WTC11 (cell line): ENCODE measurements at regions not wholly inside any gene's neighbourhood (a gene's known extent, or its start where the extent isn't known, plus 50 kb on each side); places are given as distances from the start of the nearest gene placed in this dataset.

ENCODE experiments used
- ATAC-seq: fragments of 200-7000 bp; cut with Tn5 transposase; 2 replicates; pipeline ENCODE4 v1.10.0; 2021; ENCODE audit warnings: mild to moderate bottlenecking, moderate library complexity
- CTCF ChIA-PET: fragments of 300-600 bp; sonication (Branson Sonifier 250); formaldehyde crosslinking; loops from one replicate; lab custom pipeline; 2021; ENCODE audit warnings: antibody characterized with exemption; lab: Charles Lee
- POLR2A ChIA-PET: fragments of 350-600 bp; sonication (Branson Sonifier 250); formaldehyde crosslinking; loops from one replicate; lab custom pipeline; 2021; ENCODE audit warnings: antibody characterized with exemption; lab: Charles Lee
- DNase-seq: peaks from one replicate; pipeline ENCODE4 v3.0.0; 2021; ENCODE audit warnings: low spot score
- H3K27ac Mint-ChIP-seq: 2 replicates; pipeline ENCODE4 v1.8.0; 2021; ENCODE audit warnings: mixed read lengths
- H3K27me3 Mint-ChIP-seq: 2 replicates; pipeline ENCODE4 v1.8.0; 2021; ENCODE audit warnings: low read depth, mild to moderate bottlenecking, moderate library complexity, mixed read lengths
- H3K36me3 Mint-ChIP-seq: 2 replicates; pipeline ENCODE4 v1.8.0; 2021; ENCODE audit warnings: mixed read lengths
- H3K4me1 Mint-ChIP-seq: 2 replicates; pipeline ENCODE4 v1.8.0; 2022; ENCODE audit warnings: mixed read lengths
- H3K4me3 Mint-ChIP-seq: 2 replicates; pipeline ENCODE4 v1.8.0; 2021; ENCODE audit warnings: mild to moderate bottlenecking, moderate library complexity, mixed read lengths
- H3K9me3 Mint-ChIP-seq: 2 replicates; pipeline ENCODE4 v1.8.0; 2021; ENCODE audit warnings: mixed read lengths
- ATF1 ChIP-seq: sonication (generic); formaldehyde crosslinking; IDR thresholded peaks from 2 replicates; pipeline ENCODE4 v1.8.1; 2023; ENCODE audit warnings: mild to moderate bottlenecking, moderate library complexity, missing genetic modification reagents
- CDX4 ChIP-seq: fragments of 250-450 bp; sonication (Bioruptor Pico); IDR thresholded peaks from 2 replicates; pipeline ENCODE4 v1.9.0; 2021; ENCODE audit warnings: moderate library complexity, mild to moderate bottlenecking, inconsistent platforms, borderline replicate concordance
- CREM ChIP-seq: sonication (generic); formaldehyde crosslinking; IDR thresholded peaks from 2 replicates; pipeline ENCODE4 v1.8.1; 2022; ENCODE audit warnings: mild to moderate bottlenecking, missing genetic modification reagents, moderate library complexity
- ESRRA ChIP-seq: sonication (generic); formaldehyde crosslinking; IDR thresholded peaks from 2 replicates; pipeline ENCODE4 v1.8.1; 2022; ENCODE audit warnings: mild to moderate bottlenecking, missing genetic modification reagents, borderline replicate concordance
- ETV6 ChIP-seq: sonication (generic); formaldehyde crosslinking; IDR thresholded peaks from 2 replicates; pipeline ENCODE4 v1.8.1; 2022; ENCODE audit warnings: mild to moderate bottlenecking, missing genetic modification reagents
- IRF2 ChIP-seq: sonication (generic); formaldehyde crosslinking; IDR thresholded peaks from 2 replicates; pipeline ENCODE4 v1.8.0; 2022; ENCODE audit warnings: low read depth, missing genetic modification reagents, borderline replicate concordance
- SMAD4 ChIP-seq: sonication (generic); formaldehyde crosslinking; IDR thresholded peaks from 2 replicates; pipeline ENCODE4 v1.8.0; 2022; ENCODE audit warnings: mild to moderate bottlenecking, missing genetic modification reagents
- SOX15 ChIP-seq: fragments of 250-450 bp; sonication (Bioruptor Pico); IDR thresholded peaks from 2 replicates; pipeline ENCODE4 v1.9.0; 2021; ENCODE audit warnings: mild to moderate bottlenecking
- TEAD1 ChIP-seq: sonication (generic); formaldehyde crosslinking; IDR thresholded peaks from 2 replicates; pipeline ENCODE4 v1.8.0; 2022; ENCODE audit warnings: mild to moderate bottlenecking, missing genetic modification reagents
- TP53 ChIP-seq: sonication (generic); formaldehyde crosslinking; IDR thresholded peaks from 2 replicates; pipeline ENCODE4 v1.8.1; 2023; ENCODE audit warnings: mild to moderate bottlenecking, missing genetic modification reagents
- ZNF121 ChIP-seq: sonication (generic); formaldehyde crosslinking; IDR thresholded peaks from 2 replicates; pipeline ENCODE4 v1.8.0; 2023; ENCODE audit warnings: missing genetic modification reagents
- ZNF219 ChIP-seq: sonication (generic); formaldehyde crosslinking; IDR thresholded peaks from 2 replicates; pipeline ENCODE4 v1.8.0; 2023; ENCODE audit warnings: missing genetic modification reagents, mild to moderate bottlenecking, borderline replicate concordance
- ZNF232 ChIP-seq: sonication (generic); formaldehyde crosslinking; IDR thresholded peaks from 2 replicates; pipeline ENCODE4 v1.8.0; 2022; ENCODE audit warnings: mild to moderate bottlenecking, missing genetic modification reagents
- ZNF281 ChIP-seq: sonication (generic); formaldehyde crosslinking; IDR thresholded peaks from 2 replicates; pipeline ENCODE4 v1.8.0; 2023; ENCODE audit warnings: mild to moderate bottlenecking, missing genetic modification reagents
- ZNF317 ChIP-seq: sonication (generic); formaldehyde crosslinking; IDR thresholded peaks from 2 replicates; pipeline ENCODE4 v1.8.1; 2023; ENCODE audit warnings: low read depth, mild to moderate bottlenecking, moderate library complexity, missing genetic modification reagents, borderline replicate concordance
- ZNF396 ChIP-seq: fragments of 250-450 bp; sonication (Bioruptor Pico); IDR thresholded peaks from 2 replicates; pipeline ENCODE4 v1.8.0; 2021; ENCODE audit warnings: mild to moderate bottlenecking, moderate library complexity, borderline replicate concordance
- TF ChIP-seq, protein P1 (sequence below): sonication (generic); formaldehyde crosslinking; IDR thresholded peaks from 2 replicates; pipeline ENCODE4 v1.8.1; 2023; ENCODE audit warnings: mild to moderate bottlenecking, missing genetic modification reagents
- TF ChIP-seq, protein P2 (sequence below): sonication (generic); formaldehyde crosslinking; IDR thresholded peaks from 2 replicates; pipeline ENCODE4 v1.8.1; 2023; ENCODE audit warnings: mild to moderate bottlenecking, missing genetic modification reagents, borderline replicate concordance
- TF ChIP-seq, protein P3 (sequence below): sonication (generic); formaldehyde crosslinking; IDR thresholded peaks from 2 replicates; pipeline ENCODE4 v1.8.1; 2023; ENCODE audit warnings: mild to moderate bottlenecking, missing genetic modification reagents

DNA sequence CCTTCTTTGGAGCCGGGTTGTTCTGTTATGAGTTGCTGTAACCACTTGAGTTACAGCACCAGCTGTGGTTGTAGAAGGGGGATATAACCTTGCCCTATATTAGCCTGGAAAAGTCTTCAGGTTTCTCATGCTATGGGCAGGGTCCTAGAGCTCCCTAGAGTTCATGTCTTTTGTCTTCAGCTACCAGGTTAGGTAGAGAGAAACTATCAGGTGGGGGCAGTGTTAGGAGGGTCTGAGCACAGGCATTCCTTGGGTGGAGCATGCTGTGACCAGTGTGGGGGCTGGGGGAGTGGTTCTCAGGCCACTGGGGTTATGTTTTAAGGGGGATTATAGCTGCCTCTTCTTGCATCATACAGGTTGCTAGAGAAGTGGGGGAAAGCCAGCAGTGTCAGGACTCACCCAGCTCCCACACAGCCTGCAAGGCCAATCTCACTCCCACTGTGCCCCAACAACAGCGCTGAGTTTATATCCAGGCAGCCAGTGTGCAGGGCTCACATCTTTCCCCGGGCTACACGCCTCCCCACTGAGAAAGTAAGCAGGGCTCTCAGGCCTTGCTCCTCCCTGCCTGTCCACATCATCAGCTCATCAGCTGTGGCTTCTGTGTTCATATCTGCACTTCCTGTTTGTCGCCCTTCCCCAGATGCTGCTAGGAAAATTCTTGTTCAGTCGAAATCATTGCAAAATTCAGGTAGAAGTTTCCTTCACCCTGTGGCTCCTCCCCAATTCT, 133.8 kb upstream of the NRXN1 start:
- TF ChIP-seq IRF2 (CRISPR knock-in tag) (no peak), SMAD4 (no peak), TEAD1 (CRISPR knock-in tag) (no peak), ATF1 (CRISPR knock-in tag) (no peak), CDX4 (CRISPR knock-in tag) (no peak)
- no peak for DNase-seq
- Mint-ChIP-seq H3K27me3 (no peaks in the 10 kb centered on the region), H3K4me3 (no peak overlapping the region), H3K27ac (no peak overlapping the region), H3K4me1 (peaks cover 21% of the 10 kb centered on the region), H3K9me3 (no peaks in the 10 kb centered on the region), H3K36me3 (no peaks in the 10 kb centered on the region)
- POLR2A ChIA-PET = no interaction called here
- ATAC-seq = peak; percentile 80
- CTCF ChIA-PET = interaction anchor here (1.0 kb wide), 1 partner anchor 135 kb away, joined by 3 read pairs; no protein-coding TSS in a partner anchor

DNA sequence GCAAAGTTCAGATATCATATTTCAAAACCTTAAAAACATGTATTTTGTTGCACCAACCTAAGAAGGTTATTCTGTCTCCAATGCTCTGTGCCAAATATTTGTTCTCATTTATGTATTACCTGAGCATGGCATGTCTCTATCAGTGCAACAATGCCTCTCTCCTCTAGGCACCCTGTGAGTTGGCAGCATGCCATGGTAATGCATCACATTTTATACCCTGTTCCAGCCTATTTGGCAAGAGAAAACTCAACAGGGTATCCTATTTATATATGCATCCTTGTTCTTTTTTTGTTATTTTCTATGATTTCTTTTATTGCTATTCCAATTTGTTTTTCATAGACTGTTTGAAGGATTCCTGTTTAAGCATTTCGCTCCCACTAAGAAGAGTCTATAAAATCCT, 126.3 kb upstream of the NRXN1 start:
- Mint-ChIP-seq H3K27me3 (no peaks in the 10 kb centered on the region), H3K36me3 (no peaks in the 10 kb centered on the region), H3K4me3 (no peak overlapping the region), H3K4me1 (no peaks in the 10 kb centered on the region), H3K9me3 (peaks cover 2% of the 10 kb centered on the region; the same call in 1 of the 2 replicates), H3K27ac (no peak overlapping the region)
- DNase-seq (no peak), ATAC-seq (no peak)
- TF ChIP-seq ZNF281 (CRISPR knock-in tag) = no peak
- TF ChIP-seq, protein P1, sequence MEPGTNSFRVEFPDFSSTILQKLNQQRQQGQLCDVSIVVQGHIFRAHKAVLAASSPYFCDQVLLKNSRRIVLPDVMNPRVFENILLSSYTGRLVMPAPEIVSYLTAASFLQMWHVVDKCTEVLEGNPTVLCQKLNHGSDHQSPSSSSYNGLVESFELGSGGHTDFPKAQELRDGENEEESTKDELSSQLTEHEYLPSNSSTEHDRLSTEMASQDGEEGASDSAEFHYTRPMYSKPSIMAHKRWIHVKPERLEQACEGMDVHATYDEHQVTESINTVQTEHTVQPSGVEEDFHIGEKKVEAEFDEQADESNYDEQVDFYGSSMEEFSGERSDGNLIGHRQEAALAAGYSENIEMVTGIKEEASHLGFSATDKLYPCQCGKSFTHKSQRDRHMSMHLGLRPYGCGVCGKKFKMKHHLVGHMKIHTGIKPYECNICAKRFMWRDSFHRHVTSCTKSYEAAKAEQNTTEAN (CRISPR knock-in tag) = no peak
- no peak for TF ChIP-seq ZNF396 (CRISPR knock-in tag)
- no peak for TF ChIP-seq CREM (CRISPR knock-in tag)
- TF ChIP-seq ZNF219 (CRISPR knock-in tag) = no peak
- TF ChIP-seq ZNF232 (CRISPR knock-in tag) = no peak
- TF ChIP-seq, protein P2, sequence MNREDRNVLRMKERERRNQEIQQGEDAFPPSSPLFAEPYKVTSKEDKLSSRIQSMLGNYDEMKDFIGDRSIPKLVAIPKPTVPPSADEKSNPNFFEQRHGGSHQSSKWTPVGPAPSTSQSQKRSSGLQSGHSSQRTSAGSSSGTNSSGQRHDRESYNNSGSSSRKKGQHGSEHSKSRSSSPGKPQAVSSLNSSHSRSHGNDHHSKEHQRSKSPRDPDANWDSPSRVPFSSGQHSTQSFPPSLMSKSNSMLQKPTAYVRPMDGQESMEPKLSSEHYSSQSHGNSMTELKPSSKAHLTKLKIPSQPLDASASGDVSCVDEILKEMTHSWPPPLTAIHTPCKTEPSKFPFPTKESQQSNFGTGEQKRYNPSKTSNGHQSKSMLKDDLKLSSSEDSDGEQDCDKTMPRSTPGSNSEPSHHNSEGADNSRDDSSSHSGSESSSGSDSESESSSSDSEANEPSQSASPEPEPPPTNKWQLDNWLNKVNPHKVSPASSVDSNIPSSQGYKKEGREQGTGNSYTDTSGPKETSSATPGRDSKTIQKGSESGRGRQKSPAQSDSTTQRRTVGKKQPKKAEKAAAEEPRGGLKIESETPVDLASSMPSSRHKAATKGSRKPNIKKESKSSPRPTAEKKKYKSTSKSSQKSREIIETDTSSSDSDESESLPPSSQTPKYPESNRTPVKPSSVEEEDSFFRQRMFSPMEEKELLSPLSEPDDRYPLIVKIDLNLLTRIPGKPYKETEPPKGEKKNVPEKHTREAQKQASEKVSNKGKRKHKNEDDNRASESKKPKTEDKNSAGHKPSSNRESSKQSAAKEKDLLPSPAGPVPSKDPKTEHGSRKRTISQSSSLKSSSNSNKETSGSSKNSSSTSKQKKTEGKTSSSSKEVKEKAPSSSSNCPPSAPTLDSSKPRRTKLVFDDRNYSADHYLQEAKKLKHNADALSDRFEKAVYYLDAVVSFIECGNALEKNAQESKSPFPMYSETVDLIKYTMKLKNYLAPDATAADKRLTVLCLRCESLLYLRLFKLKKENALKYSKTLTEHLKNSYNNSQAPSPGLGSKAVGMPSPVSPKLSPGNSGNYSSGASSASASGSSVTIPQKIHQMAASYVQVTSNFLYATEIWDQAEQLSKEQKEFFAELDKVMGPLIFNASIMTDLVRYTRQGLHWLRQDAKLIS (CRISPR knock-in tag) = no peak
- no peak for TF ChIP-seq TEAD1 (CRISPR knock-in tag)
- ChIA-PET POLR2A (no interaction called here), CTCF (no interaction called here)

DNA sequence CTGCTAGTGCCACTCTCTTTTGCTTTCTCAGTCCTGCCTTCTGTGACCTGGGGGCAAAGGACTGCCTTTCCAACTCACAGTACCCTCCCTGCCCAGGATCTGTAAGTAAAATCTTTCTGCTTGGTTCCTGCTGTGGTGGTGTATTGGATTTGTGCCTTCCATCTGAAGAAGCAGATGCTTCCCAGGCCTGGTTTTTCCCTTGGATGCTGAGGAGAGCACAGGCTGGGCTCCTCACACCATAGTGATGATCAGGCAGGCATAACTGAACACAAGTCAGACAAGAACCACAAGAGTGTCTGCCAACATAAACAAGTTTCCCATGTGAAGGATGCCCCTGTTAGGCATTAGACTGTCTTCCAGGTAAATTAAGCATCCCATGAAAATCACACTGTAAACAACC, 121.3 kb upstream of the NRXN1 start:
- POLR2A ChIA-PET = no interaction called here
- Mint-ChIP-seq H3K4me1 (no peaks in the 10 kb centered on the region), H3K4me3 (no peak overlapping the region), H3K27ac (no peak overlapping the region), H3K27me3 (no peaks in the 10 kb centered on the region), H3K9me3 (peaks cover 22% of the 10 kb centered on the region), H3K36me3 (peaks cover 16% of the 10 kb centered on the region)
- ATAC-seq = no peak
- CTCF ChIA-PET = no interaction called here
- DNase-seq = no peak
- TF ChIP-seq SOX15 (CRISPR knock-in tag) (no peak), ZNF121 (no peak), ZNF317 (CRISPR knock-in tag) (no peak), ETV6 (CRISPR knock-in tag) (no peak), TP53 (CRISPR knock-in tag) (no peak), ESRRA (no peak)
- TF ChIP-seq, protein P3, sequence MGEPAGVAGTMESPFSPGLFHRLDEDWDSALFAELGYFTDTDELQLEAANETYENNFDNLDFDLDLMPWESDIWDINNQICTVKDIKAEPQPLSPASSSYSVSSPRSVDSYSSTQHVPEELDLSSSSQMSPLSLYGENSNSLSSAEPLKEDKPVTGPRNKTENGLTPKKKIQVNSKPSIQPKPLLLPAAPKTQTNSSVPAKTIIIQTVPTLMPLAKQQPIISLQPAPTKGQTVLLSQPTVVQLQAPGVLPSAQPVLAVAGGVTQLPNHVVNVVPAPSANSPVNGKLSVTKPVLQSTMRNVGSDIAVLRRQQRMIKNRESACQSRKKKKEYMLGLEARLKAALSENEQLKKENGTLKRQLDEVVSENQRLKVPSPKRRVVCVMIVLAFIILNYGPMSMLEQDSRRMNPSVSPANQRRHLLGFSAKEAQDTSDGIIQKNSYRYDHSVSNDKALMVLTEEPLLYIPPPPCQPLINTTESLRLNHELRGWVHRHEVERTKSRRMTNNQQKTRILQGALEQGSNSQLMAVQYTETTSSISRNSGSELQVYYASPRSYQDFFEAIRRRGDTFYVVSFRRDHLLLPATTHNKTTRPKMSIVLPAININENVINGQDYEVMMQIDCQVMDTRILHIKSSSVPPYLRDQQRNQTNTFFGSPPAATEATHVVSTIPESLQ = no peak
